GF-D8 (cell line): ENCODE measurements at regions not wholly inside any gene's neighbourhood (a gene's known extent, or its start where the extent isn't known, plus 50 kb on each side); places are given as distances from the start of the nearest gene placed in this dataset.

Source experiments
- DNase-seq: peaks from one replicate; lab custom pipeline; 2025; lab: John Stamatoyannopoulos, UW

- no peak for DNase-seq
These were observed 50.4 kb downstream of the RTL9 start for GRCh38 chrX:110408949-110409588.

- no peak for DNase-seq
These were observed 51.3 kb downstream of the RTL9 start for GRCh38 chrX:110409925-110410324.

- DNase-seq: no peak
These were observed 52.0 kb downstream of the RTL9 start for GRCh38 chrX:110410603-110411002.

- no peak for DNase-seq
These were observed 54.5 kb downstream of the RTL9 start for GRCh38 chrX:110412971-110413726.

GRCh38 chrX:110413727-110414124, 55.1 kb downstream of the RTL9 start:
- no peak for DNase-seq

- no peak for DNase-seq
These were observed 55.6 kb downstream of the RTL9 start for GRCh38 chrX:110414273-110414672.

GRCh38 chrX:110414679-110415439, 56.2 kb downstream of the RTL9 start:
- no peak for DNase-seq

GRCh38 chrX:110415440-110416170, 57.0 kb downstream of the RTL9 start:
- DNase-seq: no peak

- no peak for DNase-seq
These were observed 58.5 kb downstream of the RTL9 start for GRCh38 chrX:110417128-110417527.

- no peak for DNase-seq
These were observed 59.9 kb downstream of the RTL9 start for GRCh38 chrX:110418316-110419235.

GRCh38 chrX:110419512-110419911, 60.9 kb downstream of the RTL9 start:
- no peak for DNase-seq

- no peak for DNase-seq
These were observed 62.3 kb downstream of the RTL9 start for GRCh38 chrX:110420771-110421499.

- DNase-seq: no peak
These were observed 63.1 kb downstream of the RTL9 start for GRCh38 chrX:110421500-110422455.

- DNase-seq: no peak
These were observed 66.8 kb downstream of the RTL9 start for GRCh38 chrX:110425222-110426154.

GRCh38 chrX:110426155-110426504, 67.5 kb downstream of the RTL9 start:
- DNase-seq: no peak

- no peak for DNase-seq
These were observed 68.4 kb downstream of the RTL9 start for GRCh38 chrX:110427076-110427475.

- no peak for DNase-seq
These were observed 69.5 kb downstream of the RTL9 start for GRCh38 chrX:110428144-110428543.
